ENCODE measurements at regions not wholly inside any gene's neighbourhood (a gene's known extent, or its start where the extent isn't known, plus 50 kb on each side); places are given as distances from the start of the nearest gene placed in this dataset.

DNA sequence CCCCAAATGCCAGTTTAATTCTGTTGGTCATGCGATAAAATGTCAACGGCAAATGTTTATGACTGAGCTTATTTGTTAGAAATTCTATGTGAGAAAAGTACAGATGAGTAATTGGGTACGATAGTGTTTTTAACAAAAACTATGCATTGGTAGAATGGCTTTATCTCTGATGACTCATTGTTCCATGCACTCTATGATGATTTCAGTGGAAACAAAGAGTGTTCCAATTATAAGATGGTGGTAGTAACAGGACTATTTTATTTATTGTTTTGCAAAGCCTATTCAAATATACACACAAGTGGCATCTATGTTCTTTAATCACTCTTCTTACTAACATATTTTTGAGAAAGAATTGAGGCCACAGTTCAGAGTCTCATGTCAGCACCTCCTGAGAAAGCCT, 353.7 kb upstream of the IRX2 start:
- no peak for TF ChIP-seq CBX8 (IDR thresholded peaks at IDR 0.05; ENCODE audit: borderline replicate concordance, extremely low read depth, low read depth, low read length, poor library complexity, severe bottlenecking)
- TF ChIP-seq NCOR1 (IDR thresholded peaks at IDR 0.05): no peak
- TF ChIP-seq, protein P1, sequence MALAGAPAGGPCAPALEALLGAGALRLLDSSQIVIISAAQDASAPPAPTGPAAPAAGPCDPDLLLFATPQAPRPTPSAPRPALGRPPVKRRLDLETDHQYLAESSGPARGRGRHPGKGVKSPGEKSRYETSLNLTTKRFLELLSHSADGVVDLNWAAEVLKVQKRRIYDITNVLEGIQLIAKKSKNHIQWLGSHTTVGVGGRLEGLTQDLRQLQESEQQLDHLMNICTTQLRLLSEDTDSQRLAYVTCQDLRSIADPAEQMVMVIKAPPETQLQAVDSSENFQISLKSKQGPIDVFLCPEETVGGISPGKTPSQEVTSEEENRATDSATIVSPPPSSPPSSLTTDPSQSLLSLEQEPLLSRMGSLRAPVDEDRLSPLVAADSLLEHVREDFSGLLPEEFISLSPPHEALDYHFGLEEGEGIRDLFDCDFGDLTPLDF (CRISPR knock-in tag; IDR thresholded peaks at IDR 0.05): no peak
- no peak for TF ChIP-seq NR3C1 (CRISPR knock-in tag; IDR thresholded peaks at IDR 0.05)
- TF ChIP-seq, protein P2, sequence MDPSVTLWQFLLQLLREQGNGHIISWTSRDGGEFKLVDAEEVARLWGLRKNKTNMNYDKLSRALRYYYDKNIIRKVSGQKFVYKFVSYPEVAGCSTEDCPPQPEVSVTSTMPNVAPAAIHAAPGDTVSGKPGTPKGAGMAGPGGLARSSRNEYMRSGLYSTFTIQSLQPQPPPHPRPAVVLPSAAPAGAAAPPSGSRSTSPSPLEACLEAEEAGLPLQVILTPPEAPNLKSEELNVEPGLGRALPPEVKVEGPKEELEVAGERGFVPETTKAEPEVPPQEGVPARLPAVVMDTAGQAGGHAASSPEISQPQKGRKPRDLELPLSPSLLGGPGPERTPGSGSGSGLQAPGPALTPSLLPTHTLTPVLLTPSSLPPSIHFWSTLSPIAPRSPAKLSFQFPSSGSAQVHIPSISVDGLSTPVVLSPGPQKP (CRISPR knock-in tag; IDR thresholded peaks at IDR 0.05): no peak
